ENCODE measurements at regions not wholly inside any gene's neighbourhood (a gene's known extent, or its start where the extent isn't known, plus 50 kb on each side); places are given as distances from the start of the nearest gene placed in this dataset.

DNA sequence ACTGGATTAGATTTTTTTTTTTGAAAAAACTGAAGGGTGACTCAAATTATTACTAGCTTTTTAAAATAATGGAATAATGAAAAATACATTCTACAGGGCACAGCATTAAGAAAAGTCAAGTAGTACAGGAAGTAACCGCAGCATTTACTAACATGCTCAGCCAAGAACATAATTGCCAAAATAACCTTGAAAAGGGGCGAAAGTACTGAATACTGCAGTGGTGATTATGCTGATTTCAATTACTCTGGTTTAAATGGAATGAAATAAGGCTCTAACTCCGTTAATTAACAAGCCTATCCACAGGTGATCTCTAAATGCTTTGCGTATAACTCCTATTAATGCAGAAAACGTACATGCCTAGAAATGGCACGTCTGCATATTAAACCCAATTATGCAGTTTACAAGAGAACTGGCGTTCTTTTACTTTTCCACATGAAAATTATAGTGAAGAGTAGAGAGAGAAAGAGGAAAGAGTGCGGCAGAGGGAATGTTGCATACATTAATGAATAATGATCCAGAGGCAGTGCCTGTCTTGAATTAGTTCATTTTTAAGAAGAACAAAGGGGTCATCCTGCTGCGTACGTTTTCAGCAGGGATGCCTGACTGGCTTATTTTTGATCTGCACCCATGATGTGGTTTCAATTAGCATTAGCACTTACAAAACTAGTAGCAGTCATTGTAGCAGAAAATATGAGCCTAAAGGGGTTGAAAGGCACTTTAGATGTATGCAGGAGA, 612.4 kb downstream of the NYAP2 start:
- no peak for DNase-seq

DNA sequence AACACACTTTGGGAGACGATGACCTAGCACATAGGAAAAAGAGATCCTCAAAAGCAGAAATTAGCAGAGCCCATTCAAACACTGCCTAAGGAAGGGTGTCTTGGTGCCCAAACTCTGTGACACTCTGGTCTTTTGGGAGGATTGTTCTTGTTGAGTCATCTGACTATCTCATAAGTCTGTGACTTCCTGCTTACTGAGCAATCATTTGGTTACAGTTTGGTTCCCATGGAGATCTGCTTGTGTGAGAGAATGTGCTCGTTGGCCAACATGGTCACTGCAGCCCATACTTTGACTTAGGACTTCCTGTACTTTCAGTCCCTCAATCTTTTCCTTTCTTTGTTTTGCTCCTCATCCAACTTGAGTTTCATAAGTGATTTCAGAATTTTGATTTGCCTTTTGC, 602.9 kb downstream of the NYAP2 start:
- DNase-seq, result peak; percentile 6

DNA sequence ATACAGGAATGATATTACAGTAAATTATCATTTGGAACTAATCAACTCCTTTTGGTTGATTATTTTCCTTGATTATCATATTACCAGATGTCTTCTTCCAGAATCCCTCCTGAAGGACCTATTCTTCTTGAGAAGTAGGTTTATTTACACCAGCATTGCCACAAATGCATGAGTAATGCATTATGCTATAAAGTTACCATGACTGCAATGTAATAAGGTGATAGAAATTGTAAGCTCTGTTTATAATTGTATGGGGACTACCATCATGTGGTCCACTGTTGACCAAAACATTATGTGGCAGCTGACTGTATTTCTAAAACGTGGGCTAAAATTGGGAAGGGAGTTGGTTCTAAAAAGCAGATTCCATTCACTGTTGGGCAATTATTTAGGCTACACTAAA, 602.2 kb downstream of the NYAP2 start:
- DNase-seq, result no peak

DNA sequence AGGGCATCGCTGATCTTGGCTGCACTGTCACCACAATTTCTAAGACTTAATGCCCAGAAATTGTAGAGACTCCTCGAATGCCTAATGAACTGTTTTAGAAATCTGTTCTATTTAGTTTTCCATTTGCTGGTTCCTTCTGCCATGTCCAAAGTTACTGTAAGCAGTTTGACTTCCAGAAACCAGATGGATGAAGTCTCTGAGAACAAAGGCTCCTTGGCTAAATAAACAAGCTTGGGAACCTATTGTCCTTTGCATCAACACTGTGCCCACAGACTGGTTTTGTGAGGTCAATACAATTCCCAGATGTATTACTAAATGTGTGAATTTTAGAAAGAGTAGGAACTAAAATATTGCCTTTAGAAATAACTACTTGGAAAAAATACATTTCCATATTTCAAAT, 600.2 kb downstream of the NYAP2 start:
- DNase-seq, result no peak

DNA sequence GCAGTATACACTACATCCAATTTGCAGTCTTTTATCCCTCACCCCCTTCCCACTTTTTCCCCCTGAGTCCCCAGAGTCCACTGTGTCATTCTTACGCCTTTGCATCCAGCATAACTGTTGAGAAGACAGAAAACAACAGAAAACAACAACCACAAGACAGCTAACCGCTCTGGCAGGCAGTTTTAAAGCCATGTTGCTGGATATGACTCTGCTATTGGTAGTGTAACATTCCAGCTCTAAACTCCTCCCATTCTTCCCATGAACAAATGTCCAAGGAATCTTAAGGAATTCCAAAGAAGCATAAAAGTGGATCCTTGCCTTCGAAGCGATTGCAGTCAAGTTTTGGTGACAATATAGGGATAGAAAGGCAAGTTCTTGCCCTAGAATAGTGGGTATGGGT, 599.1 kb downstream of the NYAP2 start:
- DNase-seq, result no peak

DNA sequence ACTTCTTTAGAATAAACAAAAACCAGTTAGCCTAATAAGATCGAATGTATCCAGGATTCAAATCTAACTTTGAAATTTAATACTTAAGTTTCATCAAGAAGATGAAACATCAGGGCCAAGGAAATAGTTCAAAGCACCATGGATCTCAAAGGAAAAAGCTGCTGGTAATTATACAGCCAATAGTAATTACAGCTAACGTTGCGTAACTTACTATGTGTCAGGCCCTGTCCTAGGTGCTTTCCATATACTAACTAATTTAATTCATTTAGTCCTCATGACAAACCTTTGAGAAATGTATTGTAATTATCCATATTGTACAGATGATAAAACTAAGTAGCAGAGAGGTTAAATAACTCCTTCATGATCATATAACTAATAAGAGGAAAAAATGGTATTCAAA, 598.6 kb downstream of the NYAP2 start:
- DNase-seq, result no peak

DNA sequence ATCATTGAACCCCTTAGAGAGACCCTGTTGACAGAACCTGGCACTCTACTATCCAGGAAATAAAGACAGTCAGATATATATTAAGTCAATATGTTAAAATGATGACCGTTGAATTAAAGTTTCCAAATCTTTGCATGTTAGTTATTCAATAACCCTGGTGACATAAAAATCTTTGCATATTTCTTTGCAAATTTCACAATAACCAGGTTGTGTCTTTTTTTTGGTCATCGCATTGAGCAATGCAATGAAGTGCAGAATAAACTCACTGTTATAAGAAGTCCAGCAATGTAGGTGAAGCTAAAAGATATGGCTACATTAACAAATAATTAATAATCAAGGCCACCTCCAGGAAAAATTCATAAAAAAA, 596.9 kb downstream of the NYAP2 start:
- DNase-seq, result no peak

DNA sequence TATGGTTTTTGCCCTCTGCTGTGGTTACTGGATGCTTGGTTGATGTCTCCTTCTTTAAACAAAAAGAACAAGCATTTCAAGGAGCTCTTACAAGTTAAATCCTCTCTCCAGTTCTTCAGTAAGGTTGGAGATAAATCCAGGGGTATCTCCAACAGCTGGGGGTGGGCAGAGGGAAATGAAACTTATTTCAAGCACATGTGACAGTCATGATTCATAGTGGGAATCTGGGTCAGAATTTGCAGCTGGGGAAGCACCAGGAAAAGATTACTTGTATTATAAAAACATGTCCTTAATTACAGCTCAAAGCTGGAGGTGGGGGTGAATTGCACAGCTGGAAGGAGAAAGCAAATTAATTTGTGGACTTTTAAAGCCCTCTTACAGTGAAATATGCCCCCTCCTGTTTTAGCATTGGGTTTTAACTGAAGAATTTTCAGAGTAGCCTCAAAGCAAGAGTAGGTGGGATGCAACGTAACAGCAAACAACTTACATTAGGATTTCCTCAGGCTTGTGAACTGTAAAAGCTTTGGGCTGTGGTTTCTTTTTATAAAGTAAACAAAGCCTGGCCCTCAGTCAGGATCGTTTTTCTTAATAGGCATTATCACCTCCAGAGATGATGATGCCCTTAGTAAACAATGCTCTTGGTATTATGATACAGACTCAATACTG, 596.4 kb downstream of the NYAP2 start:
- DNase-seq, result no peak

DNA sequence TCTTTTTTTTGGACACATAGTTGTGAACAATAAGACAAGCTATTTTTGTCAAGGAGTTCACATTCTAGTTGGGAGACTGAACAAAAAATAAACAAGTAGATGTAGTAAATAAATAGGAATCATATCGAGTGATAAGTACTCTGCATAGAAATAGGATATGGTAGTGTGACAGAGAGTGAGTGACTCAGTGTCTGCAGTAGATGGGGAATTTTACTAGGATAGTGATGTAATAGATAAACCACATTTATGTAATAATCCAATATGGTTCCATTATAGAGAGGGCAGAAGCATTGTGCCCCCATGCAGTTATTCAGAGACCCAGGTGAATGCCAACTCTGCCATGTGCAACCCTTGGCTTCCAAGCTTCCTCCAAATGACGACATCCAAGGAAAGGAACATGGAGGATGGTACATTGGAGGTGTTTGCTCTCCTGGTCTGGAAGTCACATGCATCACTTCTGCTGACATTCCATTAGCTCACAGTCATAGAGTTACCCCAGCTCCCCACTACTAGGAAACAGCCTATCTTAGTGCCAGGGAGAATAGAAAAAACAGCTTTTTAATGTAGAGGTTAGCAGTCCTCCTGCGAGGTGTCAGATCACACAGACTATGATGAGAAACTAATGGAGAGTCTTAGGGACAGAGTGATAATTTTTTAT, 595.4 kb downstream of the NYAP2 start:
- DNase-seq, result no peak

DNA sequence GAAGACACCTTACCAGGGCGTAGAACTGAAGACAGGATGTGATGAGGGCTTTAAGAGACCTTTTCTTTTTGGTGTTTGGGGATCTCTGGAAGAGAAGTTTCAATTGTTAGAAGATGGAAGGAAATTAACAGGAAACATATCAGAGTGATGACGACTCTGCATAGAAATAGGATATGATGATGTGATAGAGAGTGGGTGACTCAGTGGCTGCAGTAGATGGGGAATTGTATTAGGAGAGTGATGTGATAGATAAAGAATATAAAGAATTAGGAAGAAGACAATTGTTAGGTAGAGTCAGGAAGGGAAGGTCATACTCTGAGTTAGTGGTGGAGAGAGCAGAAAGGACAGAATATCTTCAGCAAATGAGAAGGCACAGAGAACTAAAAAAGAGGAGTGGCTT, 593.9 kb downstream of the NYAP2 start:
- no peak for DNase-seq

DNA sequence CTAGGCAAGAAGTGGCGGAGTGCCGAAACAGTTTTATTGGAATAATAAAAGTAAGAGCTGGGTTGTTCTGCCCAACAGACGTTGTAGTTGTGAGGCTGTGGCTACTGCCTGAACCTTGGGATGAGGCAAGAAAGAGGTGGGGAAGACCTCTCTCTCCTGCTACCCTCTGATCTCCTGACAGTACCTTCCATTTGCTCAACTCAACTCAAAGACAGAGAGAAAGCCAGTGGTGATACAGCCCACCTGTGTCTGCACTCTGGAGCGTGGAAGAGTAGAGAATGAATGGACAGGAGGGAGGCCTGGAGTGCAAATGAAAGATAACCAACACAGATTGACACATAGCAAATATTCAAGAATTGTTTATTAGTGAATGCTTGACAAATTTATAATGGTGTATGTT, 590.3 kb downstream of the NYAP2 start:
- DNase-seq, result no peak

DNA sequence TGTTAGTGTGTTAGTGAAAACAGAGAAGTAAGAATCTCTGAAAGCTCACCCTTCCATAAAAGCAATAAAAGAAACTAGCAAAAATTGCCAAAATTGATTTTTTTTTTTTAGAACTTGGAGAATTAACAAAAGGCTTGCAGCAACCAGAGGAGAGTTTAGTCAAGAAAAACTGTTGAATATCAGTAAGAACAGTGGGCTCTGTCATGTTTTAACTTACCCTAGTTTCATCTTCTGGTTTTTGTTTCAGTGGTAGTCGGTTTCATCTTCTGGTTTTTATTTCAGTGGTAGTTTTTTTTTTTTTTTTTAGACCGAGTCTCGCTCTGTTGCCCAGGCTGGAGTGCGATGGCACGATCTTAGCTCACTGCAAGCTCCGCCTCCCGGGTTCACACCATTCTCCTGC, 580.9 kb downstream of the NYAP2 start:
- DNase-seq, result no peak

DNA sequence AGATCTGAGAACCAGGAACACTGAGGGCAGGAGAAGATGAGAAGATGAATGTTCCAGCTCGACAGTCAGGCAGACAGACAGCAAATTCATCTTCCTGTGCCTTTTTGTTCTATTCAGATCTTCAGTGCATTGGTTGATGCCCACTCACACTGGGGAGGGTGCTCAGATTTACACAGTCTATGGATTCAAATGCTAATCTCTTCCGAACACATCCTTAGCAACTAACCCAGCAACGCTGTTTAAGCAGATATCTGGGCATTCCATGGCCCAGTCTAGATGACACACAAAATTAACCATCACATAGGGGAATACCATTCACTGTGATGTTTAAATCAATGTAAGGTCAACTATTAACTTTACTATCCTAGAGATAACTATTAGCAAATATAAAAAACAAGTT, 571.9 kb downstream of the NYAP2 start:
- DNase-seq, result no peak

DNA sequence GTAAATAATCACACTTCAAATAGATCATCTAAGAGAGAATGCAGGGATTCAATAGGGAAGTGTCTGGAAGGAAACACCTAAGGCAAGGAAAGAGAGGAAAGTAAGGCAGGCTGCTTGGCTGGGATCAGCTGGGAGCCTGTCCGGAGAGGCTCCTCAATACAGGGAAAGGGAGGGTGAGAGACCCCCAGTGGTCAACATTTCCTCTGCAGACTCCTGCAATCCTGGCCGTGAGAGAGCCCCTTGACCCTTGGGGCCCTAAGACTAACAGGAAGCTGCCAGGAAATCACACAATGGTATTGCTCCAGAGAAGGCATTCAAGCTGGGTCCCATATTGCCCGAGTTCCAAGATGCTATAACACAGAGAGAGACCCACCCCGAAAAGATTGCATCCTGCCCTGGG, 549.4 kb downstream of the NYAP2 start:
- no peak for DNase-seq

DNA sequence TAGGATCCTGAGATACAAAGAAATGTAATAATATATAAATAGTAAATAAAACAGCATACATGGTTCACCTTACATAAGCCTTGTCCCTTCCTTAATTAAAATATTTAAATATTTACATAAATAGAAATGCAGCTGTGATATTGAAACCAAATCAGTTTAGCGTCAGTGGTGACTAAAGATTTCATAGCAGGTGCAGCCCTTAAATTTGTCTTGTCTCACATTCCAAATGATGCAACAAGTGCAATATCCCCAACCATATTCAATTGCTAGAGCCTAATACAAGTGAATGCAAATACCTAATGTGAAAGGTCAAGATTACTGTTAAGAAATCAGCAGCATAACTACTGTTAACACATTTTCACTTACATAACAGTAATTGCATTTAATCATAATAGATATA, 539.5 kb downstream of the NYAP2 start:
- DNase-seq, result no peak

DNA sequence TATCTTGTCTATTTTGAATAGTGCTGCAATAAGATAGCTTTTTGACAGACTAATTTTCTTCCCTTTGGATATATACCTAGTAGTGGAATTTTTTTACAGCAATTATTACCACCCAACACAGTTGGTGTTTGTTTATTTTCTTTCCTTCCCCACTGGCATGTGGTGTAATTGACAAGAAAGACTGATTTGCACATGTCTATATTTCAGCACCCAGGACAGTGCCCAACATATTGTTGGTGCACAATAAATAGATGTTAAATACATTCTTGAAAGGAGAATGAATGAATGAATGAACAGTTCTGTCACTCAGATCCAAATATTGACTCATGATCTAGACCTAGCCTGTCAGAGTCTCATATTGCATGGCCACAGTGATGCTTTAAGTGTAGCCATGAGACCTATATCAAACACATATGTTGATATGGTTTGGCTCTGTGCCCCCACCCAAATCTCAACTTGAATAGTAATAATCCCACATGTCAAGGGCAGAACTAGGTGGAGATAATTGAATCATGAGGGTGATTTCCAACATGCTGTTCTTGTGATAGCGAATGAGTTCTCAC, 538.2 kb downstream of the NYAP2 start:
- no peak for DNase-seq

DNA sequence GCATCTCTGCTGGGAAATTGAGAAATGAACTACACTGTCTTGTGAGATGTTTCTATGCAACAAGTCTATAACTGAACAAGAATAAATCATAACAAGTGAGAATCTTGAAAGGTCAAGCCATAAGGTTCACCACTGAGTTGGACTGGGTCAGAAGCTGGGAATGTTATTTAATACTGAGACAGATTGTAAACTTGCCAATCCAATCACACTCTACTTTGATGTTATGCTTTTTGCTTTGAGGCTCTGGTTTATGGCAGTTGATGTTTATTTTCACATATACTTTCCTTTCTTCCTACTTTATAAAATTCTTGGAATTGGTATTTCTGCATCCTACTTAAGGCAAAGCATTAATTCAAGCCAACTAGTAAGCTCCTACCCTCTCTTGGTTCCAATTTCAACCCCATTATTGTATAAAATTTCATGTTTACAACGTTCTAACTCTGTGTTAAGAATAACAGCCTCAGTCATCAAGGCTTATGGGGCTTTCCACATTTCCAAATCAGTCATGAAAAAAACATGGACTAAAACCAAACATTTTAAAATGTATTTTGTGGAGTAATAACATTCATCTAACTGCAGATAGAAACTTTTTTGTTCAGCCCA, 533.4 kb downstream of the NYAP2 start:
- DNase-seq, result no peak

DNA sequence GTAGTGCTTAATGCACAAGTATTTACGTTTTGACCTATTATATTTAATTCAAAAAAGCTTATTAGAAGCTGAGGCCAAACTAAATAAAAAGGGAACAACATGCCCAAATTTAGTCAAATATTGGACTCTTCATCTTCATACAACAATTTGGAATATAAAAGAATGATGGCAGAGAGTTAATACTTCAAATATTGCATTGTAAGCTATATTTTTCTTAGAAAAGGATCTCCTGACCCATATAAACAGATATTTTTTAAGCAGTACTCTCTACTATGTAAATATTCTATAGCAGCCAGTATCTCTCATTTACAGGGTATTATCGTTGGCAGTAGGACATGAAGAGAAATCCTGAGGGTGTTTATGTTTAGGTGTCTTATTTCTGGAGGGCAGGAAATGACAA, 531.2 kb downstream of the NYAP2 start:
- no peak for DNase-seq

DNA sequence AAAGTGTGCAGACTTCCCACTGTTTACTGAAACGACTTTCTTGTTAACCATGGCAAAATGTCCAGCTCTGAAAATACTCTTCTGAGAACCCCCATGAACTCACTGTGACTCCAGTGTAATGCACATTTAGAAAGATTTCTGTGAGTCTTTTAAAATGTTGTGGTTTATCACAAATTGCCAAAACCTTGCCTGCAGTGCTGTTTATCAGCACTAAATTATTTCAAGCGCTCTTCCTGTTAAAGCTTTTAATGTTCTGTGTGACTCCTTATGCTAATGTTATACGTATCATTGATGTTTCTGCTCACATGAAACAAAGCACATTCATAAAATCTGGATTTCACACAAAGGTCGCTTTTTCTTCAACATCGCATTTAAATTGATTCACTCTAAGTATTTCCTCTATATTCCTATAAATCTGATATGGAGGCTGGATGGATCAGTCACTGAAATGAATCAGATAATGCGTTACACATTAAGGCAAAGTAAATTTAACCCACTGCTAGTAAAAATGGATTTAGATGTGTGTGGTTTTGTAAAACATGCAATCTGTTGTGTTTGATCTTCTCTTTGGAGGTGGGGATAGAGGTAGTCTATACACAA, 521.2 kb downstream of the NYAP2 start:
- no peak for DNase-seq

DNA sequence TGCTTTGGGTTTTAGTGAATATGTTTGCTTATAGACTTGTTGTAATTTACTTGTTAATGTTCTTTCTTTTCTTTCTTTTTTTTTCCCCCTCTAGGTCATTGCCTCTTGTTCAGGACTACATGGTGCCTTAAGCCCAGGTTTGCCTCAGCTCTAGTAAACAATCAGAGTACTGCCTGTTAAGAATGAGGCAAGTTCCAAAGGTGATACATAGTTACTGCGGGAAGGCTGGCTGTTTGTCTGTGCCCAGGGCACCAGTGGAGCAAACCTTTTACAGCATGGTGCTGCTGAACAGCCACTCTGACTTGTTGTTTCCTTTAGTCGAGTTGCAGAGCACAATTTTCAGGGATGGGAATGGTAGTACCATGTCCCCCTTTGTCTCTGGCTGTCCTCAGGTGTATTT, 517.2 kb downstream of the NYAP2 start:
- DNase-seq, result no peak

DNA sequence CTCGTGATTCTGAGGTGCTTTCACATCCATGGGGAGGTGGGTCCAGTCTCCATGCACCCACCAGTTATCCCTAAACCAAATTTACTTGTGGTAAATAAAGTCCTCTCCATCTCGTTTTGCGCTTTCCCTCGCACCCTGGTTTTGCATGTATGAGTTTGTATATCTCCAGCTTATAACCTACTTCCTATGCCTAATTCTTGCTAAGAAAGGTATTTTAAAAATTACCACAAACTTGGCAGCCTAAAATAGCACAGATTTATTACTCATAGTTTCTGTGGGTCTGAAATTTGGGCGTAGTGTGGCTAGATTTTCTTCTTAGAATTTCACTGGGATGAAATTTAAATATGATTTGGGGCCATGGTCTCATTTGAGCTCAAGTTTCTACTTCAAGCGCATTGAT, 511.5 kb downstream of the NYAP2 start:
- DNase-seq, result no peak

DNA sequence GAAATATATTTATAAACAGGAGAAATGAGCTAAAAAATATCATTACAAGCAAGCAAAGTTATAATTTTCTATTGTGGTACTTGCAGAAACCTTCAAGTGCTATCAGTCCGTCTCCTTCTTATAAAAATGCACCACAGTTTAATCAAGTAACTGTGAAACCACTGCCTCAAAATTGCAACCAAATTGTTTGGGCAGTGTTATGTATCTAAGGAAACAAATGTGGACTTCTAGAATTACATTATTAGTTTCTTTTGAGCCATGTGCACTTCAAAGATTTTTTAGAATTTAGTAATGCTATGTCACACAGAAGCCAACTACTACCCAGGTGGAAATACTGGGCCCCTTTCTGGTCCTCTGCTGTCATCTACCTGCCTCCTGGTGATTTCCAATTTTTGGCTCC, 495.6 kb downstream of the NYAP2 start:
- DNase-seq, result no peak

DNA sequence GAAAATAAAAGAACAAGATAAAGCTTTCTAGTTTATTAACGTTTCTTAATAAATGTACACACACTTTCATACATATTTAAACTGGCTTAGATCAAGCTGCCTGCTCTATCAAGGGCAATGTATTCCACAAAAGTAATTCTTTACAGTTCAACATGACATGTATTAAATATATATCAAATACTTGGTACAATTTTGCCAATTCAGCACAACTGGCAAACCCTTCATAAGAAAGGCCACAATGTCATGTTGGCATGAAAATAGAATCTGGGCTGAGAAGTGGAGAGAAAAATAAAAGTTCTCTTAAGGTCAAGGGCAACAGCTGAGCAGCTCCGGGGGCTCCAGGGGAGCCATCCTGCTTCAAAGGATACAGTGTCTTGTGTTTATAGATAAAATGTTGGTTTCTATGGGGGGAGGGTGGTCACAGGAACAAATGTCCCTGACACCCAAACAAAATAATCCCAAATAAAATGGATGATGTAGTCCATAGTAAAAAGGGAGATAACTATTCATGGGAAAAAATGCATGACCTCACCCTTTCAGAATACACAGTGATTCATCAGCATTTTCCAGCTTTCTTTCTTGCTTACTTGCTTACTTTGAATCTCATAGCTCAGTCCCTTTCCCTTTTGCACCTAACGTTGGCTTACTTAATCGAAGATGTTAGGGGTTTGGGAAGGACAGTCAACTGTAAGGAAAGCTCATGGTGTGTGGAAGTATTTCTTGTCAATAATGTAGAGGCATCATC, 494.9 kb downstream of the NYAP2 start:
- no peak for DNase-seq
